HG03280 (cell line): ENCODE measurements at regions not wholly inside any gene's neighbourhood (a gene's known extent, or its start where the extent isn't known, plus 50 kb on each side); places are given as distances from the start of the nearest gene placed in this dataset.

Experiments used
- ATAC-seq: cut with Tn5 transposase; IDR thresholded peaks from one replicate; pipeline ENCODE4 v1.9.1; 2021; ENCODE audit warnings: mild to moderate bottlenecking, moderate library complexity; ENCODE audit not compliant: unreplicated experiment

DNA sequence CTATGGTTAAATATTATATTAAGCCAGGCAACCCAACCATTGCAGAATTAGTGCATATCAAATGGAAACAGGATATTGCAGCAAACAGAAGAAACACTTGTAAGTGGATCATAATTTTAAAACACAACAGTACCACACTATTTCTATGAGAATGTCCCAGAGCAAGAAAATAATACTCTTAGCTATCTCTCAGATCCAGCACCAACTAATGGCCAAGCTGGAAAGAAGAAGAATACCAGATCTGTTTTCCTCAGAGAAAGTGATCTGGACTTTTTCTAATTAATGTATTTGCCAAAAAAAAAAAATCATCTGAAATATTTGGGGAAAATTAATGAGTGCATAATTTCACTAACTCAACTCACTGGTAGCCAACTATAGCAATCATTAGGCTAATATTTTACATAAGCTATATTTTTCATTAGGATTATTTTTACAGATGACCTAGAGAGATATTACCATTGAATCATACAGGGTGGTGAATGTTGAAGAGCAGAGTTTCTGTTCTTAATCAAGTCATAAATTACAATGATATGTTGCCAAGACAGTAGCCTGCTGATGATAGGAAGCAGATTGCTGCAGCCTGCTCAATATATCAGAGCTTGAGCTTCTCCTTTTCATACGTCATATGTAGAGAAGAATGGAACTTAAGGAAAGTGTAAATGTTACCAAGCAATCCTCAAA, 995.4 kb upstream of the LRRN3 start:
- no peak for ATAC-seq

DNA sequence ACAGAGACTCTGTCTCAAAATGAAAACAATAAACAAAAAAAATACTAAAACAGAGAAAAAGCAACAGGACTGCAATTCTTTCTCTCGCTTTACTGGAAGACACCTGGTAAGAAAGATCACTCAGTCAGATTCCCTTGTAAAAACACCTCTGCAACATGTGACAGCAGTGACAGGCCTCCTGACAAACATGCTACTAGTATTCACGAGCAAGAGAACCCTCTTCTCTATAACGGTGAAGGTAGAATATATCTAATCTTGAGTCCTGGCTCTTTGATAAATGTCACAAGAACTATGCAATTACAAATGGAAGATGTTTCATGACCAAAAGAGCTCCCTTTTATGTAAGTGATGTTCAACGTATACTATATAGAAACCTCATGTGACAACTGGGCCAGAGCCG, 986.7 kb upstream of the LRRN3 start:
- ATAC-seq: no peak

DNA sequence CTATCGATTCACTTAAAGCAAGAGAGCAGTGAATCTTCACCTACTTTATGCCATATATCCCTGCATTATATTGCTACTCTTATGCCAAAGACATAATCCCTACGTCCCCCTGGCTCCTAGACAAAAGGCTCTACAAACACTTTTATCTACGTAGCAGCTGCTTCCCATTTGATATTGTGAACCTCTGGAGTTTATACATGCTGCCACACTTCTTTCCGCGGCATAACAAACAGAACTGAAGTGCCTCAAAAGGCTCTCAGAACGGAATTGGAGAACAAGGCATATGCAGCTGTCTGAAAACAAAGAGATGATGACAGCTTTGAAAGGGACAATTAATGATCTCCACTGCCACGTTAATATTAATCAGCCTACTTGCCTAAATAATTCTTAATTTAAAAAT, 985.6 kb upstream of the LRRN3 start:
- ATAC-seq: no peak

DNA sequence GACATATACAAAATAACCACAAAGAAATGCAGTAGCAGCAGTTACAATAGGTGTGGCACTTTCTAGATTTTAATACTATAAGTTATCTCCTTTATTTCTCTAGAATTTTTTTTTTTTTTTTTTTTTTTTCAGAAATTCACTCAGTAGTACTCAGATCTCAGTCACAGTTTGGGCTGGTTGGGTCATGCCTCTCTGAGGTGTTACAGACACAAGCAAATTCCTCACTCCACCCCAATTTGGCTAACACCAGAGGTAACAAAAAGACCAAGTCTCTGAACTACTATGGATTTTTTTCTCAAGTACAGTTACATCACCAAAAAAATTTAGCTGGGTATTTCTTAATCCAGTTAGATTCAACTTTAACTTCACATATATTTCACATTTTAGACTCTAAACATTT, 985.1 kb upstream of the LRRN3 start:
- ATAC-seq: no peak

DNA sequence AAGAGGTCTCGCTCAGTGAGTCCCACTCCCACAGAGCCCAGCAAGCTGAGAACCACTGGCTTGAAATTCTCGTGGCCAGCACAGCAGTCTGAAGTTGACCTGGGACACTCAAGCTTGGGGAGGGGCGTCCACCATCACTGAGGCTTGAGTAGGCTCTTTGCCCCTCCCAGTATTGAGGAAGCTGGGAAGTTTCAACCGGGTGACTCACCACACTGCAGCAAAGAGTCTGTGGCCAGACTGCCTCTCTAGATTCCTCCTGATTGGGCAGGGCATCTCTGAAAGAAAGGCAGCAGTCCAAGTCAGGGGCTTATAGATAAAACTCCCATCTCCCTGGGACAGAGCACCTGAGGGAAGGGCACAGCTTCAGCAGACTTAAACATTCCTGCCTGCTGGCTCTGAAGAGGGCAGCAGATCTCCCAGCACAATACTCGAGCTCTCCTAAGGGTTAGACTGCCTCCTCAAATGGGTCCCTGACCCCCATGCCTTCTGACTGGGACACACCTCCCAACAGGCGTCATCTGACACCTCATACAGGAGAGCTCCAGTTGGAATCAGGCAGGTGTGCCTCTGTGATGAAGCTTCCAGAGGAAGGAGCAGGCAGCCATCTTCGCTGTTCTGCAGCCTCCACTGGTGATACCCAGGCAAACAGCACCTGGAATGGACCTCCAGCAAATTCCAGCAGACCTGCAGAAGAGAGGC, 970.9 kb upstream of the LRRN3 start:
- no peak for ATAC-seq

DNA sequence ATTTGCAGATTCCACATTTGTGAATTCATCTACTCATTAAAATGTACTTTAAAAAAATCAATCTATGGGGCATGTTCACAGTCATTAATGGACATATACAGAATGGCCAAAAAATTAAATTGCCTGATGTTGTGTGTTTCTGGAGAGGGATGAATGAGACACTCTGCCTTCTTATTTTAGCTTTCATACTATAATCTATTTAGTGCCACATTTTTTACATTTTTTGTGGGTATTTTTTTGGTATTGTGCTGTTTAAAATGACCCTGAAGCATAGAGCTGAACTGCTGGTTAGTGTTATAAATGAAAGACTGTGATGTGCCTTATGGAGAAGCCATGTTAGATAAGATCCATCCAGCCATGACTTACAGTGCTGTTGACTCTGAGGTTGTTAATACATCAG, 961.8 kb upstream of the LRRN3 start:
- no peak for ATAC-seq

DNA sequence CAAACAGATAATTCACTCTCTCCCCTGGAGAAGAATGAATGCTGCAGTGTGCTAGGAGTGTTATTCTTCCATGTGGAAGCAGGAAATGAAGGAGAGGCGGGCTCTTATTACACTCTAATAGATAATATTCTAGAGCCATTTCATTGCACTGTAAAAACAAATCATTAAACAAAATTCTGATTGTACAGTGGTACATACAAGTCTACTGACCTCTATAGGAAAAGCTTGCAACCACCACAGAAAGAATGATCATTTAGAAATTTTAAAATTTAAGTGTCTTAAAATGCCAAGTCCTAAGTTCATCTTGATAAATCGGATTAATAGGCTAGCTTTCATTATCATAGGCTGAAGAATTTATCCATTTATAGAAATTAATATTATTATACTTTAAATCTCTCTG, 960.3 kb upstream of the LRRN3 start:
- no peak for ATAC-seq

DNA sequence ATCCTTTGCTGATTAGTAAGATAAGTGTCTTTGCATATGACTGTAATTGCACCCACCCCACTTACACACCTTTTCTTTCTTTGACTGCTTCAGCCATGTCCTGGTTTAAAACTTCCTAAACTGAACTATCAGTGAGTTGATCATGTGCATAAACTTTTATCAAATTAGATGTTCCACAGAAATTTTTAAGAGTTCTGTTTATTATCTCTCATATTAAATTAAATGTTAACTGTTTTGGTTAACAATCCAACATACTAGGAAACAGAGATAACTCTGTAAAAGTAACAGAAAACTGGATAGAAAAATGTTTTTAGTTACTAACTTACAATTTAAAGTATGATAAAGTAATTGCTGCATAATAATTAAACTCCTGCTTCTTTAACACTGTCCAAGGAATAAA, 959.6 kb upstream of the LRRN3 start:
- no peak for ATAC-seq

DNA sequence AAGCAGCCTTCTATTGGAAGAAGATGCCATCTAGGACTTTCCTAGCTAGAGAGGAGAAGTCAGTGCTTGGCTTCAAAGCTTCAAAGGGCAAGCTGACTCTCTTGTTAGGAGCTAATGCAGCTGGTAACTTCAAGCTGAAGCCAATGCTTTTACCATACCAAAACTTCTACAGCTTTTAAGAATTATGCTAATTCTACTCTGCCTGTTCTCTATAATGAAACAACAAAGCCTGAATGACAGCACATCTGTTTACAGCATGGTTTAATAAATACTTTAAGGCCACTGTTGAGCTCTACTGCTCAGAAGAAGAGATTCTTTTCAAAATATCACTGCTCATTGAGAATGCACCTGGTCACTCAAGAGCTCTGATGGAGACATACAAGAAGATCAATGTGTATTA, 951.9 kb upstream of the LRRN3 start:
- ATAC-seq: no peak

DNA sequence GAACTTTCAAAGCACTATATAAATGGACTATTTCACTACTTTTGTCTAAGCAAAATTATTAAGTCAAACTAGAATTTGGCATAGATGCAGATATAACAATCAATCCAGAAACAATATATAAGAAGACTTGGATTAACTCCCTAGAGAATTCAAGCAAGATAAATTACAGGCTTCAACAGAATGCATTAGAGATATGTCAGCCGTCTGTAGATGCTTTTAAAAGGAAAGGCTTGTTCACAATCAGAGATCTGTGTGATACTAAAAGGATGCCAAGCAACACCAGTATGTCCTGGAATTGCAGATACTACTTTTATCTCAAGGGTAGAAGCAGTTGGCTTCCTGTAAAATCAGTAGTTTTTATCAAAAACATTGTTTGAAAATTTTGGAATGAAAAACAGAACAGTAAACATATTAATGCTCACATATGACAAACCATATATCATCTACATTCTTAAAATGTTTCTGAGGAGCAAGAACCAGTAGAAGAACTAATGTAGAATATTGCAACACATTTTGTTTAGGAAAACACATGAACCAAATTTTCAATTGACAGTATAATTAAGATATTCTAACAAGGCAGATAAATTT, 947.9 kb upstream of the LRRN3 start:
- no peak for ATAC-seq

DNA sequence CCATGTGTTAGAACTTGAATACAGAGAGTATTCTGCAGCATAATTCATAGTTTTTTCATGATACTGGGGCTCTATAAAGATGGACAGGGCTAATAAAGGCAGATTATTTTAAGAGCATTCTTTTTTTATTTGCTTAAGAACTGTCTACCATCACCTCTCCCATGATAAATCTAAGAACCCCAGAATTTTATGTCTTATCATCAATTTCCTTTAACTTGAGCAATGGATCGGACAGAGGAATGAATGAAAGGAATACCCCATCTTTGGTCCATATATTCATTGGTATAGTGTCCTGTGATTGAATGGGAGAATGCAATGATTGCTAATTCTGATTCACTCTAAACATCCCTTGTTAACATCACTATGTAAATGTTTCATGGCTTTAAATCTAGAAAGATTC, 946.3 kb upstream of the LRRN3 start:
- ATAC-seq: no peak

DNA sequence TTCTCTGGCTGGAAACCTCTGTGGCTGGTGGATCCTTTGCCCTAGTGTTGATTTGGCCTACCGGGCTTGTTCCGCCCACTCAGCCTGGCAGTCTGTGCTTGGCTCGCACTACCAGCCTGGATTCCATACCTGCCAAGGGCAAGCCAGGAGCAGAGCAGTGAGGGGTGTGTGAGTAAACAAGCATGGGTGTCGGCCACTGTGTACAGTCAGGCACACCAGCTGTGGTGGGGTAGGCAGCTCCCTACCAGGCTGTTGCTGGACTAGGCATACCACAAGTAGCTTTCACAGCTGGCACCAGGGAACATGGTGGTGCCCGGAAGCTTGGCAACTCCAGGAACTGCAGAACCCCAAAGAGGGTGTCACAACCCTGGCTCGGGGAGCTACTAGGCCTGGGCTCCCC, 942.9 kb upstream of the LRRN3 start:
- ATAC-seq: no peak

DNA sequence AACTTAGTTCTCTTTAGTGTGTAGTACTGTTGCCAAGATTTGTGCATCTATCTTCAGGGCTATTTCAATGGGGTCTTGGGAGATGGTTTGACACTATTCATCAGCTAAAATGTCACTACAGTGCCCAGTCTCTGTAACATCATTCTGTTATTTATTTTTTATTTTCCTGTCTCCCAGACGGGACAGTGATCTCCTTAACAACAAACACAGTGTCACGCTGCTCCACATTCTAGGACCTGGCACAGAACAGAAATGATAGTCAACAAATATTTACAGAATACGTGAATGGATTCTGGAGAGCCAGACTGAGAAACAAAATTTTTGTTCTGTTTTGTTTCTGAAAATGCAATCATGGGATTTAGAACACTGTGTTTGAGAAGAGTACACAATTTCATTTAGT, 937.7 kb upstream of the LRRN3 start:
- ATAC-seq: no peak

DNA sequence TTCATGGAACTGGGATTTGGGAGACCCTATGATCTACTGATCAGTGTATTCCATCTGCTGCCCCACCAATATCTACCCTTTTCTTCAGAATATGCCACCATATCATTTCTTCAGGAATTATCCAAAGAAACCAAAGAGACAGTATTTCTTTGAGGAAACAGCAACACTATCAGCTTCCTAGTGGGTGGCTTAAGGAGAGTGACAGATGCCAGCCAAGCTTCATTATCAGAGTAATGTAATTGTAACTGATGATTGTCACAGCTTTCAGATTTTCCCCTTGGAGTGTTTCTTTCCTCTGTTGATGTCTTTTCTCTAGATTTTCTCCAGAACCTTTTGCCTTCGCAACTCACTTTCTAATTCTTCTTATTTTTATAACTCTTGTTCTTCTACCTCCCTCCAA, 934.4 kb upstream of the LRRN3 start:
- no peak for ATAC-seq

DNA sequence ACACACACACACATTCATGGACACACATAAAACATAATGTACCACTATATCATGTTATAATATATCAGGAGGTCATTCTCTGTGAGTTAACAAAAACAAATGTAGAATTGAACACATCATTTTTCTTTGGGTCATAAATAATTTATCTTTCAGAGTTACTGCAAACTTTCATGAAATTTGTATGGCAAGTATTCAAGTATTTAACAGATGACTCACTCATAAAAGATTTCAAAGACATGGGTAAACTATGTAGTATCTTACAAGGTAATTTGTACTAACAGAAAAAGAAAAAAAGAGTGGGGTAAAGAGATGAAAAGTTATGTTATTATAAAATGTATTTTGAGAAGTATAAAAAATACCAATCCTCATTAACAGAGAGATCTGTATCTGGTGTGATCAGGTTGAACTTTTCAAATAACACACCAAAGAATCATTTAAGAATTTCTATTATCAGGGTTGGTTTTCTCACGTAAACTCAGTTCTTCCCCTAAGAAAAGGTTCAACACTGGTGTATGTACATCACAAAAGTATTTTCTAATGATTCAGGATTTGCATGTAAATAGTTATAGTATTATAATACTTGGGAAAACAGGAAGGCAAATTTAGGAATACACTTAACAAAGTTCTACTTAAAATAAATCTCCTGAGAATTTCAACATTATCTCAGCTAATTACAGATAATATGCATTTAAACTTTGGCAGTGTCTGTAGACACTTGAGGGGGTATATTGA, 933.1 kb upstream of the LRRN3 start:
- no peak for ATAC-seq

DNA sequence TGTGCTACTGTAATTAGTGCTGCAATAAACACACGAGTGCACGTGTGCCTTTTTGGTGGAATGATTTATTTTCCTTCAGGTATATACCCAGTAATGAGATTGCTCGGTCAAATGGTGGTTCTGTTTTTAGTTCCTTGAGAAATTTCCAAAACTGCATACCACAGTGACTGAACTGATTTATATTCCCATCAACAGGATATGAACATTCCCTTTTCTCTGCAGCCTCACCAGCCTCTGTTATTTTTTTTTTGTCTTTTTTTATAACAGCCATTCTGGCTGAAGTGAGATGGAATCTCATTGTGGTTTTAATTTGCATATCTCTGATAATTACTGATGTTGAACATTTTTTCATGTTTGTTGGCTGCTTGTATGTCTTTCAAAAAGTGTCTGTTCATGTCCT, 922.9 kb upstream of the LRRN3 start:
- no peak for ATAC-seq

DNA sequence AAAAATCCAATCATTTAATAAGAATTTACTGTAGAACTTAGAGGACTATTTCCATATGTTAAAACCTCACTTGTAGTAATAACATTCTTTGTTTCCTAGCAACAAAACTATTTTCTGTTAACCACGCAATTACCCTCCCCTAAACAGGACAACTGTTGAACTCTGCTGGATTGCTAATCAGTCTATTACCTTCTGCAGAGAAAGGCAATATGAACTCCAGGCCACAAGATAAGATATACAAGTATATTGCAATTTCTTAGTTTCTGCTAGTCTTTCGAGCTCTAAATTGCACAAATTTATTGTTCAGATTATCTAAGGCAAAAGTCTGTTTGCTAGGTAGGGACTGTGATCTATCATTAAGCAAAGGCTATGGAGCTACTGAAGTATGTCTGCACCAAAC, 920.1 kb upstream of the LRRN3 start:
- no peak for ATAC-seq

DNA sequence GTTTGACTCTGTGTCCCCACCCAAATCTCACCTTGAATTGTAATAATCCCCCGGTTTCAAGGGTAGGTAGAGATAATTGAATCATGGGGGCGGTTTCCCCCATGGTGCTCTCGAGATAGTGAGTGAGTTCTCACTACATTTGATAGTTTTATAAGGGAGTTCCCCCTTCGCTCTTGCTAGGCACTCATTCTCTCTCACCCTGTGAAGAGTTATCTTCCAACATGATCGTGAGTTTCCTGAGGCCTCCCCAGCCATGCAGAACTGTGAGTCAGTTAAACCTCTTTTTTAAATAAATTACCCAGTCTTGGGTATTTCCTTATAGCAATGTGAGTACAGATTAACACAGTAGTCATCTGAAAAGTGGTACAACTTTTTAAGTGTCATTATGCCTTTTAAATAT, 913.5 kb upstream of the LRRN3 start:
- no peak for ATAC-seq

DNA sequence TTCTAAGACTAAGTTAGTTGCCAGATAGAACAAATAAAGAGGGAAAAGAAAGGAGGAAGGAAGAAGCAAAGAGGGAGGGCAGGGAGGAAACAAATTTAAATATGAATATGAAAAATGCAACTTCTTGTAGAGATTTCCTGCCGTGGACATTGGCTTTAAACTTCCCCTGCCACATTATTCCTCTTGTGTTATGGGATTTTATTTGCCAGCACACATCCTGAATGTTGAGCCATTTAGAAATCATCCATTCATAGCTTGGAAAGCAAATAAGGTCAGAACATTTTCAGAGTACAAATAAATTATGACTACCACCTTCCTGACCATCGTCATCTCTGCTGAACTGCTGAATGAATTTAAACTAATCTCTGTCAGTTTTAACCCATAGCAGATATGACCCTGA, 911.9 kb upstream of the LRRN3 start:
- no peak for ATAC-seq

DNA sequence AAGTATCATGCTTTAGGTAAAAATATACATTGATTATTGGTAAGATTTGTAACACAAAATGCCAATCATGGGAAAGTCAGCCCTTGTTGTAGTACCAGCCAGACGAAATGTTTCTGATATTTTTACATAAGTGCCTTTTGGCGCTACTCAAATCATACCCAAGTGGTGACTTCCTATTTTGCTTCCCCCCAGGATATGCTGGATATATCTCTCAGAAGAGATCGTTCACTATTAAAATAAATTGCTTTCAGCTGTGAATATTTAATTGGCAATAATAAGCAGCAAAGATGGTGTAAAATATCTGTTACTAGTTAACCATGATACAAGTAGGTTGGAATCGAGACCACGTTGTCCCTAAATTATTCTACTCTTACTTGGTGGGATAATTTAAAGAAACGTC, 909.2 kb upstream of the LRRN3 start:
- ATAC-seq: no peak

DNA sequence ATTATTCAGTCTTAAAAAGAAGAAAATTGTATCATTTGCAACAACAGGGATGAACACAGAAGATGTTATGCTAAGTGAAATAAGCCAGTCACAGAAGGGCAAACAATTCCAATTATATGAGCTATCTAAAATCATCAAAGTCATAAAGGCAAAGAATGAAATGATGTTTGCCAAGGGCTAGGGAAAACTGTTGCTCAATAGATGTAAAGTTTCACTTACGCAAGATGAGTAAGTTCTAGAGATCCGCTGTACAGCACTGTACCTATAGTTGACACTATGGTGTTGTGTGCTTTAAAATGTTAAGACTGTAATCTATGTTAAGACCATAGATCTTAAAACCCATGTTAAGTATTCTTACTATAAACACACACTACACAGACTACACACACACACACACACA, 904.6 kb upstream of the LRRN3 start:
- ATAC-seq: no peak
